ENCODE measurements at regions not wholly inside any gene's neighbourhood (a gene's known extent, or its start where the extent isn't known, plus 50 kb on each side); places are given as distances from the start of the nearest gene placed in this dataset.

- H3K4me3 Mint-ChIP-seq = no peak overlapping the region
- no peak for DNase-seq (ENCODE audit: low spot score)
- H3K36me3 Mint-ChIP-seq (ENCODE audit: low read depth) = no peaks in the 10 kb centered on the region
- H3K27me3 Mint-ChIP-seq (ENCODE audit: insufficient read depth) = no peaks in the 10 kb centered on the region
- intact Hi-C loops (cut with micrococcal nuclease) = no loop called here
- H3K9me3 Mint-ChIP-seq = peaks cover 14% of the 10 kb centered on the region
- H3K27ac Mint-ChIP-seq = no peak overlapping the region
- no peaks in the 10 kb centered on the region for H3K4me1 Mint-ChIP-seq (ENCODE audit: low read depth)
Observed at GRCh38 chr11:26105762-26106423, 226.0 kb upstream of the ANO3 start.

GRCh38 chr11:26106726-26107125 lies 225.2 kb upstream of the ANO3 start:
- H3K36me3 Mint-ChIP-seq (ENCODE audit: low read depth) = no peaks in the 10 kb centered on the region
- peaks cover 10% of the 10 kb centered on the region for H3K9me3 Mint-ChIP-seq
- H3K27me3 Mint-ChIP-seq (ENCODE audit: insufficient read depth) = no peaks in the 10 kb centered on the region
- H3K4me3 Mint-ChIP-seq = no peak overlapping the region
- H3K4me1 Mint-ChIP-seq (ENCODE audit: low read depth) = no peaks in the 10 kb centered on the region
- DNase-seq (ENCODE audit: low spot score) = no peak
- no peak overlapping the region for H3K27ac Mint-ChIP-seq
- intact Hi-C loops (cut with micrococcal nuclease) = no loop called here

- Mint-ChIP-seq H3K36me3 (ENCODE audit: low read depth) (no peaks in the 10 kb centered on the region), H3K27me3 (ENCODE audit: insufficient read depth) (no peaks in the 10 kb centered on the region), H3K27ac (no peak overlapping the region), H3K4me3 (no peak overlapping the region), H3K4me1 (ENCODE audit: low read depth) (no peaks in the 10 kb centered on the region), H3K9me3 (peaks cover 18% of the 10 kb centered on the region)
- DNase-seq (ENCODE audit: low spot score) = no peak
- intact Hi-C loops (cut with micrococcal nuclease) = no loop called here
Observed at GRCh38 chr11:26109658-26110368, 222.1 kb upstream of the ANO3 start.

- Mint-ChIP-seq H3K27me3 (ENCODE audit: insufficient read depth) (no peaks in the 10 kb centered on the region), H3K27ac (no peak overlapping the region), H3K4me1 (ENCODE audit: low read depth) (no peaks in the 10 kb centered on the region), H3K4me3 (no peak overlapping the region), H3K9me3 (peaks cover 14% of the 10 kb centered on the region), H3K36me3 (ENCODE audit: low read depth) (no peaks in the 10 kb centered on the region)
- intact Hi-C loops (cut with micrococcal nuclease) = no loop called here
- no peak for DNase-seq (ENCODE audit: low spot score)
Observed at GRCh38 chr11:26112264-26112663, 219.7 kb upstream of the ANO3 start.

- no peaks in the 10 kb centered on the region for H3K36me3 Mint-ChIP-seq (ENCODE audit: low read depth)
- no peak overlapping the region for H3K4me3 Mint-ChIP-seq
- no peak overlapping the region for H3K27ac Mint-ChIP-seq
- intact Hi-C loops (cut with micrococcal nuclease) = no loop called here
- H3K27me3 Mint-ChIP-seq (ENCODE audit: insufficient read depth) = no peaks in the 10 kb centered on the region
- DNase-seq (ENCODE audit: low spot score) = no peak
- peaks cover 7% of the 10 kb centered on the region for H3K9me3 Mint-ChIP-seq
- H3K4me1 Mint-ChIP-seq (ENCODE audit: low read depth) = no peaks in the 10 kb centered on the region
Observed at GRCh38 chr11:26121466-26121865, 210.5 kb upstream of the ANO3 start.

- intact Hi-C loops (cut with micrococcal nuclease) = no loop called here
- DNase-seq (ENCODE audit: low spot score) = no peak
- Mint-ChIP-seq H3K9me3 (no peaks in the 10 kb centered on the region), H3K36me3 (ENCODE audit: low read depth) (no peaks in the 10 kb centered on the region), H3K27ac (no peak overlapping the region), H3K4me1 (ENCODE audit: low read depth) (no peaks in the 10 kb centered on the region), H3K27me3 (ENCODE audit: insufficient read depth) (no peaks in the 10 kb centered on the region), H3K4me3 (no peak overlapping the region)
Observed at GRCh38 chr11:26126741-26127140, 205.2 kb upstream of the ANO3 start.

- intact Hi-C loops (cut with micrococcal nuclease) = no loop called here
- no peak overlapping the region for H3K4me3 Mint-ChIP-seq
Observed at GRCh38 chr11:26127336-26127735, 204.6 kb upstream of the ANO3 start.

GRCh38 chr11:26131406-26131805 lies 200.5 kb upstream of the ANO3 start:
- Mint-ChIP-seq H3K9me3 (no peaks in the 10 kb centered on the region), H3K4me3 (no peak overlapping the region), H3K27me3 (ENCODE audit: insufficient read depth) (no peaks in the 10 kb centered on the region), H3K27ac (no peak overlapping the region), H3K4me1 (ENCODE audit: low read depth) (no peaks in the 10 kb centered on the region), H3K36me3 (ENCODE audit: low read depth) (no peaks in the 10 kb centered on the region)
- intact Hi-C loops (cut with micrococcal nuclease) = no loop called here
- DNase-seq (ENCODE audit: low spot score) = no peak

More at GRCh38 chr11:26127336-26127735, 204.6 kb upstream of the ANO3 start:
- no peaks in the 10 kb centered on the region for H3K27me3 Mint-ChIP-seq (ENCODE audit: insufficient read depth)
- H3K4me1 Mint-ChIP-seq (ENCODE audit: low read depth) = no peaks in the 10 kb centered on the region
- no peak for DNase-seq (ENCODE audit: low spot score)
- no peak overlapping the region for H3K27ac Mint-ChIP-seq
- H3K9me3 Mint-ChIP-seq = no peaks in the 10 kb centered on the region
- no peaks in the 10 kb centered on the region for H3K36me3 Mint-ChIP-seq (ENCODE audit: low read depth)

GRCh38 chr11:26134053-26134452 lies 197.9 kb upstream of the ANO3 start:
- Mint-ChIP-seq H3K27ac (no peak overlapping the region), H3K9me3 (no peaks in the 10 kb centered on the region), H3K36me3 (ENCODE audit: low read depth) (no peaks in the 10 kb centered on the region), H3K4me3 (no peak overlapping the region), H3K4me1 (ENCODE audit: low read depth) (no peaks in the 10 kb centered on the region), H3K27me3 (ENCODE audit: insufficient read depth) (no peaks in the 10 kb centered on the region)
- intact Hi-C loops (cut with micrococcal nuclease) = no loop called here
- DNase-seq (ENCODE audit: low spot score) = no peak

- no peak for DNase-seq (ENCODE audit: low spot score)
- Mint-ChIP-seq H3K9me3 (peaks cover 4% of the 10 kb centered on the region), H3K4me3 (no peak overlapping the region), H3K27me3 (ENCODE audit: insufficient read depth) (no peaks in the 10 kb centered on the region), H3K36me3 (ENCODE audit: low read depth) (no peaks in the 10 kb centered on the region), H3K4me1 (ENCODE audit: low read depth) (no peaks in the 10 kb centered on the region), H3K27ac (no peak overlapping the region)
- intact Hi-C loops (cut with micrococcal nuclease) = no loop called here
Observed at GRCh38 chr11:26134481-26135355, 197.2 kb upstream of the ANO3 start.

GRCh38 chr11:26137651-26138050 lies 194.3 kb upstream of the ANO3 start:
- Mint-ChIP-seq H3K9me3 (peaks cover 6% of the 10 kb centered on the region), H3K4me3 (no peak overlapping the region), H3K27ac (no peak overlapping the region), H3K36me3 (ENCODE audit: low read depth) (no peaks in the 10 kb centered on the region), H3K4me1 (ENCODE audit: low read depth) (no peaks in the 10 kb centered on the region), H3K27me3 (ENCODE audit: insufficient read depth) (no peaks in the 10 kb centered on the region)
- intact Hi-C loops (cut with micrococcal nuclease) = no loop called here
- no peak for DNase-seq (ENCODE audit: low spot score)

GRCh38 chr11:26142891-26143290 lies 189.0 kb upstream of the ANO3 start:
- H3K9me3 Mint-ChIP-seq = peaks cover 6% of the 10 kb centered on the region
- intact Hi-C loops (cut with micrococcal nuclease) = no loop called here

More at GRCh38 chr11:26142891-26143290, 189.0 kb upstream of the ANO3 start:
- no peaks in the 10 kb centered on the region for H3K27me3 Mint-ChIP-seq (ENCODE audit: insufficient read depth)
- no peaks in the 10 kb centered on the region for H3K36me3 Mint-ChIP-seq (ENCODE audit: low read depth)
- no peaks in the 10 kb centered on the region for H3K4me1 Mint-ChIP-seq (ENCODE audit: low read depth)
- no peak overlapping the region for H3K4me3 Mint-ChIP-seq
- no peak overlapping the region for H3K27ac Mint-ChIP-seq
- DNase-seq (ENCODE audit: low spot score) = no peak

All from activated T-helper 1 cell treated with anti-CD3 and anti-CD28 coated beads, Interleukin-12 subunit alpha, Interleukin-12 subunit beta, Interleukin-2, Interleukin-4 antibody, amounts not matched to agents 30 ng/mL and 10 ng/mL and 1 ng/mL, durations not matched to agents 14 hours and 24 hours and 36 hours (primary cell).